Endothelial cell of umbilical vein (primary cell): ENCODE measurements at regions not wholly inside any gene's neighbourhood (a gene's known extent, or its start where the extent isn't known, plus 50 kb on each side); places are given as distances from the start of the nearest gene placed in this dataset.

Experiments used
- BruUV-seq: library from RNA; stranded (reverse); fragments of 400-500 nt; replicated peaks from 2 replicates; lab custom pipeline; 2021; lab: Mats Ljungman, UMichigan
- CTCF ChIA-PET: fragments of 300-600, 350-600 bp; sonication (Branson Sonifier 250); formaldehyde crosslinking; loops from one replicate; lab custom pipeline; 2021; ENCODE audit warnings: antibody characterized with exemption, inconsistent platforms; lab: Charles Lee
- POLR2A ChIA-PET: fragments of 300-600, 350-600 bp; sonication (Branson Sonifier 250); formaldehyde crosslinking; loops from one replicate; lab custom pipeline; 2021; ENCODE audit warnings: antibody characterized with exemption, inconsistent platforms; lab: Charles Lee
- DNase-seq: peaks from one replicate; pipeline ENCODE4 v3.0.0-alpha.2; 2011; ENCODE audit warnings: low read depth, low spot score
- FAIRE-seq: peaks from 2 replicates; lab custom pipeline; 2011; peaks lifted over from hg19 to GRCh38; lab: Jason Lieb, UNC
- H2AFZ ChIP-seq: 2 replicates; pipeline ENCODE4 v1.6.0; 2012; ENCODE audit warnings: low read depth, low read length, control low read depth, inconsistent platforms
- H3K27ac ChIP-seq: 2 replicates; pipeline ENCODE4 v1.5.1; 2011; ENCODE audit warnings: low read depth, mild to moderate bottlenecking, control low read depth, low read length, moderate library complexity; ENCODE audit not compliant: insufficient read depth
- H3K27me3 ChIP-seq, 2 experiments: 2 replicates each; pipeline versions ENCODE4 v1.6.0 to v1.6.1; 2011; ENCODE audit warnings: low read length in 2 of 2, mixed read lengths in 1 of 2; ENCODE audit not compliant: control insufficient read depth in 2 of 2, insufficient read depth in 2 of 2
- H3K36me3 ChIP-seq, 2 experiments: 2 replicates in 1 of 2; 3 replicates in 1 of 2; pipeline ENCODE4 v1.5.1; 2011; ENCODE audit warnings: low read length in 2 of 2, mild to moderate bottlenecking in 1 of 2, moderate library complexity in 1 of 2; ENCODE audit not compliant: control insufficient read depth in 2 of 2, insufficient read depth in 2 of 2; ENCODE audit errors: extremely low read depth in 1 of 2
- H3K4me1 ChIP-seq: 3 replicates; pipeline ENCODE4 v1.5.1; 2011; ENCODE audit warnings: mild to moderate bottlenecking, low read length; ENCODE audit not compliant: control insufficient read depth, insufficient read depth; ENCODE audit errors: extremely low read depth
- H3K4me2 ChIP-seq: 2 replicates; pipeline ENCODE4 v1.6.1; 2011; ENCODE audit warnings: low read length, control low read depth, mixed read lengths; ENCODE audit not compliant: insufficient read depth
- H3K4me3 ChIP-seq, 3 experiments: fragments of 200-600 bp in 1 of 3; sonication (generic), shearing (Covaris generic) in 1 of 3; replicated peaks in 1 of 3; 2 replicates each; pipeline ENCODE4 v1.5.1; 2011 to 2016; ENCODE audit warnings: control low read depth in 3 of 3, low read length in 3 of 3, mild to moderate bottlenecking in 2 of 3, inconsistent platforms in 1 of 3, low read depth in 1 of 3, moderate library complexity in 1 of 3; ENCODE audit not compliant: insufficient read depth in 1 of 3
- H3K79me2 ChIP-seq: 2 replicates; pipeline ENCODE4 v1.6.0; 2012; ENCODE audit warnings: low read length, inconsistent platforms; ENCODE audit not compliant: control insufficient read depth, insufficient read depth
- H3K9ac ChIP-seq: replicated peaks from 2 replicates; pipeline ENCODE3; 2011; ENCODE audit warnings: low read length, control low read depth; ENCODE audit not compliant: insufficient read depth; ENCODE audit errors: extremely low read depth
- H3K9me1 ChIP-seq: replicated peaks from 3 replicates; pipeline ENCODE4 v1.6.0; 2011; ENCODE audit warnings: mild to moderate bottlenecking, low read length; ENCODE audit not compliant: control insufficient read depth, insufficient read depth; ENCODE audit errors: extremely low read depth
- H3K9me3 ChIP-seq: replicated peaks from 2 replicates; pipeline ENCODE4 v1.5.1; 2012; ENCODE audit warnings: low read length, inconsistent platforms; ENCODE audit not compliant: control insufficient read depth, insufficient read depth
- H4K20me1 ChIP-seq: replicated peaks from 2 replicates; pipeline ENCODE3; 2011; ENCODE audit warnings: mild to moderate bottlenecking, low read length; ENCODE audit not compliant: control insufficient read depth, insufficient read depth; ENCODE audit errors: extremely low read depth
- EZH2 ChIP-seq: IDR thresholded peaks from 2 replicates; pipeline ENCODE4 v1.6.1; 2012; ENCODE audit warnings: borderline replicate concordance, low read depth, mild to moderate bottlenecking, moderate library complexity, low read length, inconsistent platforms; ENCODE audit not compliant: severe bottlenecking
- FOS ChIP-seq: IDR thresholded peaks from 2 replicates; pipeline ENCODE4 v1.6.1; 2011; ENCODE audit warnings: mild to moderate bottlenecking, low read length, moderate library complexity, borderline replicate concordance; ENCODE audit not compliant: insufficient read depth
- GATA2 ChIP-seq: IDR thresholded peaks from 2 replicates; pipeline ENCODE4 v1.7.0; 2011; ENCODE audit warnings: low read depth, mild to moderate bottlenecking, moderate library complexity, mixed read lengths, low read length; ENCODE audit not compliant: insufficient read length, insufficient read depth
- JUN ChIP-seq: IDR thresholded peaks from 2 replicates; pipeline ENCODE4 v1.6.1; 2011; ENCODE audit warnings: borderline replicate concordance, low read depth; ENCODE audit not compliant: insufficient read length, insufficient read depth
- MYC ChIP-seq: IDR thresholded peaks from one replicate; pipeline ENCODE4 v1.6.1; 2011; ENCODE audit warnings: mild to moderate bottlenecking, low read depth, low read length
- POLR2A ChIP-seq: IDR thresholded peaks from 2 replicates; pipeline ENCODE4 v1.6.1; 2012; ENCODE audit warnings: low read depth, mild to moderate bottlenecking, control low read depth, low read length
- POLR2AphosphoS5 ChIP-seq: IDR thresholded peaks from 2 replicates; pipeline ENCODE4 v1.6.1; 2012; ENCODE audit warnings: low read depth, mild to moderate bottlenecking, control low read depth, low read length, moderate library complexity; ENCODE audit not compliant: insufficient read depth
- dilution Hi-C: fragments of 300-500 bp; cut with MboI; formaldehyde crosslinking; loops from one replicate; pipeline ENCODE4 v1.15.0; 2019; ENCODE audit warnings: low sequenced_read_pairs; ENCODE audit not compliant: extremely low pct_ligation_motif_present
- intact Hi-C: fragments of 100-400 bp; cut with micrococcal nuclease; formaldehyde crosslinking; loops from one replicate; pipeline ENCODE4 v1.10.0; 2022
- TF ChIP-seq, protein P1 (sequence below), 2 donors: IDR thresholded peaks; 1 replicate in 1 of 2; 2 replicates in 1 of 2; pipeline ENCODE4 v1.5.1; 2011; ENCODE audit warnings: low read length in 2 of 2, mild to moderate bottlenecking in 2 of 2, moderate library complexity in 2 of 2, control low read depth in 1 of 2, inconsistent platforms in 1 of 2, low read depth in 1 of 2; ENCODE audit not compliant: insufficient read depth in 1 of 2; ENCODE audit errors: extremely low read depth in 1 of 2
- TF ChIP-seq, protein P2 (sequence below): IDR thresholded peaks from 2 replicates; pipeline ENCODE4 v1.6.1; 2011; ENCODE audit not compliant: insufficient read depth, insufficient read length

DNA sequence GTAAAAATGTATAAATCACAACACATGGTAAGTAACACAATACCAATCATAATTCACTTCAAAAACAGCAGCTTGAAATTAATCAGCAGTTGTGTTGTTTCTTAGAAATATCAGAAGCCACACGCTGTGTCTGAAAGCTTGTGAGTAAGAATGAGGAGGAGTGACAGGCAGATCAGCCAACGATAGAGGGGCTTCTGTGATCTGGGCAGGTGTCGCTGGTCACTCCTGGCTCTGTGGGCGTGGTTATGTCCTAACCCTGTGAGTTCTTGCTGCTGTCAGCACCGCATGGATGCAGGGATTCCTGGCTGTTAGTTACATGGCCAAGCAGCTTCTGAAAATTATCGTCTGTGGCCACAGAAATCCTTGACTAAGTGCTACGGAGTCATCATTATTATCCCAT lies 123.4 kb downstream of the SLC25A47 start:
- TF ChIP-seq GATA2 = no peak
- TF ChIP-seq FOS = no peak
- TF ChIP-seq EZH2 = no peak
- TF ChIP-seq POLR2A = no peak
- no peak for TF ChIP-seq MYC
- TF ChIP-seq, protein P1, sequence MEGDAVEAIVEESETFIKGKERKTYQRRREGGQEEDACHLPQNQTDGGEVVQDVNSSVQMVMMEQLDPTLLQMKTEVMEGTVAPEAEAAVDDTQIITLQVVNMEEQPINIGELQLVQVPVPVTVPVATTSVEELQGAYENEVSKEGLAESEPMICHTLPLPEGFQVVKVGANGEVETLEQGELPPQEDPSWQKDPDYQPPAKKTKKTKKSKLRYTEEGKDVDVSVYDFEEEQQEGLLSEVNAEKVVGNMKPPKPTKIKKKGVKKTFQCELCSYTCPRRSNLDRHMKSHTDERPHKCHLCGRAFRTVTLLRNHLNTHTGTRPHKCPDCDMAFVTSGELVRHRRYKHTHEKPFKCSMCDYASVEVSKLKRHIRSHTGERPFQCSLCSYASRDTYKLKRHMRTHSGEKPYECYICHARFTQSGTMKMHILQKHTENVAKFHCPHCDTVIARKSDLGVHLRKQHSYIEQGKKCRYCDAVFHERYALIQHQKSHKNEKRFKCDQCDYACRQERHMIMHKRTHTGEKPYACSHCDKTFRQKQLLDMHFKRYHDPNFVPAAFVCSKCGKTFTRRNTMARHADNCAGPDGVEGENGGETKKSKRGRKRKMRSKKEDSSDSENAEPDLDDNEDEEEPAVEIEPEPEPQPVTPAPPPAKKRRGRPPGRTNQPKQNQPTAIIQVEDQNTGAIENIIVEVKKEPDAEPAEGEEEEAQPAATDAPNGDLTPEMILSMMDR (IDR thresholded peaks at IDR 0.05; ENCODE audit: extremely low read depth in 1 of 2, insufficient read depth in 1 of 2, low read depth in 1 of 2, low read length in 2 of 2) = no peak
- TF ChIP-seq JUN = no peak
- TF ChIP-seq POLR2AphosphoS5 = no peak
- TF ChIP-seq, protein P2, sequence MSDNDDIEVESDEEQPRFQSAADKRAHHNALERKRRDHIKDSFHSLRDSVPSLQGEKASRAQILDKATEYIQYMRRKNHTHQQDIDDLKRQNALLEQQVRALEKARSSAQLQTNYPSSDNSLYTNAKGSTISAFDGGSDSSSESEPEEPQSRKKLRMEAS = no peak
- FAIRE-seq = no peak
- no peak for DNase-seq
- Histone ChIP-seq H4K20me1 (peaks cover 2% of the 10 kb centered on the region), H3K4me3 (no peak overlapping the region), H3K9me1 (no peaks in the 10 kb centered on the region), H3K9me3 (no peaks in the 10 kb centered on the region), H3K79me2 (no peaks in the 10 kb centered on the region), H3K4me1 (no peaks in the 10 kb centered on the region), H3K36me3 (no peaks in the 10 kb centered on the region), H3K4me2 (no peak overlapping the region), H3K9ac (no peak overlapping the region), H3K27me3 (no peaks in the 10 kb centered on the region), H2AFZ (no peak overlapping the region), H3K27ac (no peak overlapping the region)
- ChIA-PET CTCF (interaction anchor here (0.8 to 1.6 kb wide), 3 partner anchors 9 to 61 kb away, joined by 3 to 5 read pairs (median 3); no protein-coding TSS in a partner anchor), POLR2A (interaction anchor here (0.7 kb wide), 1 partner anchor 25 kb away, joined by 4 read pairs; no protein-coding TSS in a partner anchor)
- dilution Hi-C loops (no loop called here), intact Hi-C loops (no loop called here)
- BruUV-seq = no TSS peak
